Adrenal gland (tissue), 9 donors: ENCODE measurements at regions not wholly inside any gene's neighbourhood (a gene's known extent, or its start where the extent isn't known, plus 50 kb on each side); places are given as distances from the start of the nearest gene placed in this dataset.

Experiments
- DNase-seq, 7 donors: peaks; one replicate each; pipeline ENCODE4 v3.0.0-alpha.2; 2019 to 2020
- H3K27ac ChIP-seq, 5 donors: fragments of 200-600 bp; sonication (generic) in 4 of 5; 1 replicate in 3 of 5; 2 replicates in 2 of 5; pipeline versions ENCODE4 v1.5.1 to v1.8.0; 2016 to 2020; ENCODE audit warnings: mild to moderate bottlenecking in 1 of 5
- H3K27me3 ChIP-seq: fragments of 200-600 bp; 2 replicates; pipeline ENCODE4 v1.8.0; 2021
- H3K36me3 ChIP-seq, 2 donors: fragments of 200-600 bp; replicated peaks in 1 of 2; 1 replicate in 1 of 2; 2 replicates in 1 of 2; pipeline versions ENCODE4 v1.5.1 to v1.8.0; 2018 to 2022
- H3K4me1 ChIP-seq, 2 donors: fragments of 200-600 bp; replicated peaks in 1 of 2; 1 replicate in 1 of 2; 2 replicates in 1 of 2; pipeline versions ENCODE4 v1.5.1 to v1.8.0; 2018 to 2021
- H3K4me3 ChIP-seq, 4 donors: fragments of 200-600 bp; sonication (generic) in 3 of 4; one replicate each; pipeline ENCODE4 v1.5.1; 2016 to 2018
- H3K9me3 ChIP-seq, 3 donors: fragments of 200-600 bp; sonication (generic) in 1 of 3; replicated peaks in 1 of 3; 1 replicate in 2 of 3; 2 replicates in 1 of 3; pipeline versions ENCODE4 v1.5.1 to v1.8.0; 2016 to 2021
- CTCF ChIP-seq, 6 experiments: fragments of 450-650 bp in 4 of 6; fragments of 200-600 bp in 2 of 6; sonication (generic) in 1 of 6; IDR thresholded peaks; 1 replicate in 5 of 6; 2 replicates in 1 of 6; pipeline versions ENCODE4 v1.5.1 to v1.8.0; 2016 to 2021; ENCODE audit warnings: antibody characterized with exemption in 6 of 6, mild to moderate bottlenecking in 2 of 6, moderate library complexity in 1 of 6
- POLR2A ChIP-seq, 2 donors: fragments of 450-650 bp; IDR thresholded peaks; one replicate each; pipeline ENCODE4 v1.6.1; 2017; ENCODE audit warnings: antibody characterized with exemption in 2 of 2, mild to moderate bottlenecking in 2 of 2, moderate library complexity in 1 of 2
- WGBS, 4 donors: extraction: QIAGEN DNeasy Blood & Tissue Kit in 2 of 4; methylation state at CpG; one replicate each; pipeline versions ENCODE4 v1.1.5 to v1.1.7; 2013 to 2017; 5-methylcytosine and 5-hydroxymethylcytosine counted together
- intact Hi-C, 2 donors: fragments of 100-400 bp; cut with DNase I; formaldehyde crosslinking; loops; one replicate each; pipeline versions ENCODE4 v1.14.1 to v1.15.0; 2022 to 2023
- donor health status: healthy with polysubstance abuse.
- donor health status: Bipolar disorder and iron deficiency.
- donor health status: DM: yes; HTN: yes; CAD: no.
- donor health status: DM: no; HTN: no; CAD: no.
- donor health status: DM: no; HTN: no; CAD: no.

DNA sequence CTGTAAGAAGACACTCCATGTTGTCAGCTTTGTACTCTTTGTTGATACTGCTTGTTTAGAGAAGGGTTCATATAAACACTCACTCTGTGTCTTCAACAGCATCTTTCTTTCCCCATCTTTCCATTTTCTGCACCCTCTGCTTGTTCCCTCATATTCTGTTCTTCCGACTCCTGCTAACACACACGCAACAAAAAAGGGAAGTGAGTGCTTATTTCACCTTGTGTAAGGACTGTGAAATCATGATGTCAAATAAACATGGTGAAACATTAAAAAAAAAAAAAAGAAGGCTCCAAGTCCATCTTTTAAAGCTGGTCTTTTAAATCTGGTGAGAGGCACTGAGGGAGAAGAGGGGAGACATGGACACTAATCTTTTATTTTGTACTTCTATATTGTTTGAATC, 145.4 kb downstream of the RPAP3 start:
- WGBS, 4 donors: 79 to 95% (median 82%) methylated on average over 2 of the region's 2 CpGs
- Histone ChIP-seq H3K27ac (no peak overlapping the region), H3K36me3 (no peaks in the 10 kb centered on the region), H3K4me3 (no peak overlapping the region), H3K4me1 (no peaks in the 10 kb centered on the region), H3K9me3 (no peaks in the 10 kb centered on the region), H3K27me3 (no peaks in the 10 kb centered on the region)
- intact Hi-C loops: no loop called here
- no peak for TF ChIP-seq POLR2A (IDR thresholded peaks at IDR 0.05)
- no peak for TF ChIP-seq CTCF (IDR thresholded peaks at IDR 0.05)
- no peak for DNase-seq

- TF ChIP-seq POLR2A (IDR thresholded peaks at IDR 0.05): no peak
- TF ChIP-seq CTCF (IDR thresholded peaks at IDR 0.05): no peak
- Histone ChIP-seq H3K27me3 (no peaks in the 10 kb centered on the region), H3K4me1 (no peaks in the 10 kb centered on the region), H3K36me3 (no peaks in the 10 kb centered on the region), H3K9me3 (no peaks in the 10 kb centered on the region), H3K27ac (no peak overlapping the region), H3K4me3 (no peak overlapping the region)
- 80 to 82% (median 81%) methylated on average over 5 of the region's 5 CpGs for WGBS, 4 donors
- DNase-seq: no peak
- intact Hi-C loops: no loop called here
Measured at GRCh38 chr12:47558625-47559345, 147.0 kb downstream of the RPAP3 start.

GRCh38 chr12:47557386-47557785, 148.4 kb downstream of the RPAP3 start:
- Histone ChIP-seq H3K4me1 (no peaks in the 10 kb centered on the region), H3K36me3 (no peaks in the 10 kb centered on the region)
- DNase-seq: no peak

More at GRCh38 chr12:47557386-47557785, 148.4 kb downstream of the RPAP3 start:
- Histone ChIP-seq H3K9me3 (no peaks in the 10 kb centered on the region), H3K27me3 (no peaks in the 10 kb centered on the region), H3K4me3 (no peak overlapping the region), H3K27ac (no peak overlapping the region)
- intact Hi-C loops: no loop called here
- 79 to 87% (median 82%) methylated on average over 5 of the region's 5 CpGs for whole genome bisulfite sequencing, 4 donors
- TF ChIP-seq POLR2A (IDR thresholded peaks at IDR 0.05) (no peak), CTCF (IDR thresholded peaks at IDR 0.05) (no peak)
